ENCODE measurements at regions not wholly inside any gene's neighbourhood (a gene's known extent, or its start where the extent isn't known, plus 50 kb on each side); places are given as distances from the start of the nearest gene placed in this dataset.

- Histone ChIP-seq H2BK12ac (ENCODE audit: low read depth, low read length) (no peak overlapping the region), H3K4me2 (ENCODE audit: insufficient read depth in 1 of 2, low read depth in 2 of 2, low read length in 2 of 2) (no peak overlapping the region), H3K36me3 (ENCODE audit: control insufficient read depth in 2 of 4, insufficient read depth in 4 of 4, low read length in 3 of 4) (no peaks in the 10 kb centered on the region), H2BK120ac (replicated peaks; ENCODE audit: low read depth, low read length) (no peak overlapping the region), H3K79me2 (ENCODE audit: control insufficient read depth in 1 of 2, insufficient read depth in 2 of 2, low read length in 2 of 2) (no peaks in the 10 kb centered on the region), H4K8ac (ENCODE audit: extremely low read depth, insufficient read depth, low read length) (no peak overlapping the region), H2BK20ac (ENCODE audit: low read length) (no peak overlapping the region), H2AK5ac (ENCODE audit: low read depth, low read length) (no peak overlapping the region), H3K23me2 (ENCODE audit: low read depth, low read length) (no peaks in the 10 kb centered on the region), H2BK15ac (ENCODE audit: low read length) (no peak overlapping the region), H4K20me1 (replicated peaks in 1 of 2; ENCODE audit: control insufficient read depth in 1 of 2, insufficient read depth in 2 of 2, low read length in 2 of 2) (no peaks in the 10 kb centered on the region), H3K18ac (ENCODE audit: extremely low read depth, low read length) (no peak overlapping the region), H3K14ac (ENCODE audit: insufficient read length) (no peak overlapping the region), H3K23ac (ENCODE audit: insufficient read length) (no peak overlapping the region), H2BK5ac (ENCODE audit: low read depth, low read length) (no peak overlapping the region), H3K4me1 (replicated peaks in 1 of 4; ENCODE audit: control insufficient read depth in 3 of 4, insufficient read depth in 4 of 4, low read length in 3 of 4) (no peaks in the 10 kb centered on the region; a peak in 1 of 7 replicates), H3K4ac (replicated peaks; ENCODE audit: insufficient read length, low read depth, low read length) (no peak overlapping the region), H3K9ac (replicated peaks in 1 of 4; ENCODE audit: extremely low read depth in 1 of 4, low read depth in 3 of 4, low read length in 3 of 4) (no peak overlapping the region), H3K79me1 (ENCODE audit: low read depth, low read length) (no peaks in the 10 kb centered on the region), H3K56ac (replicated peaks; ENCODE audit: insufficient read length, low read depth, low read length) (no peak overlapping the region), H4K5ac (ENCODE audit: insufficient read length, low read depth, low read length) (no peak overlapping the region), H4K91ac (replicated peaks; ENCODE audit: insufficient read length, low read length) (no peak overlapping the region), H3K4me3 (ENCODE audit: extremely low read depth in 1 of 4, insufficient read depth in 2 of 4, low read depth in 3 of 4, low read length in 4 of 4) (no peak overlapping the region), H3K9me3 (ENCODE audit: insufficient read depth in 2 of 2, low read depth in 1 of 2, low read length in 1 of 2) (no peaks in the 10 kb centered on the region), H3K27me3 (replicated peaks in 1 of 4; ENCODE audit: control insufficient read depth in 3 of 4, extremely low read depth in 1 of 4, insufficient read depth in 3 of 4, low read length in 3 of 4) (no peaks in the 10 kb centered on the region), H3K27ac (ENCODE audit: low read depth, low read length) (no peak overlapping the region), H2AFZ (ENCODE audit: low read length) (no peak overlapping the region)
- DNase-seq (ENCODE audit: low read depth in 1 of 2, low spot score in 2 of 2) (no peak), FAIRE-seq (no peak)
- TF ChIP-seq GABPA (IDR thresholded peaks at IDR 0.05; ENCODE audit: borderline replicate concordance, insufficient read depth, low read length) (no peak), TEAD4 (IDR thresholded peaks at IDR 0.05; ENCODE audit: low read depth, low read length) (no peak), CHD1 (IDR thresholded peaks at IDR 0.05; ENCODE audit: low read depth, low read length) (no peak), SP4 (IDR thresholded peaks at IDR 0.05; ENCODE audit: low read length) (no peak), ZNF274 (IDR thresholded peaks at IDR 0.05; ENCODE audit: borderline replicate concordance, extremely low read depth, low read length) (no peak), FOSL1 (IDR thresholded peaks at IDR 0.05; ENCODE audit: insufficient read depth, low read depth, low read length) (no peak), SRF (IDR thresholded peaks at IDR 0.05; ENCODE audit: low read depth, low read length) (no peak), EP300 (IDR thresholded peaks at IDR 0.05; ENCODE audit: borderline replicate concordance in 1 of 2, low read depth in 2 of 2, low read length in 2 of 2) (no peak), SP2 (IDR thresholded peaks at IDR 0.05; ENCODE audit: low read length) (no peak)
- TF ChIP-seq, protein P1, sequence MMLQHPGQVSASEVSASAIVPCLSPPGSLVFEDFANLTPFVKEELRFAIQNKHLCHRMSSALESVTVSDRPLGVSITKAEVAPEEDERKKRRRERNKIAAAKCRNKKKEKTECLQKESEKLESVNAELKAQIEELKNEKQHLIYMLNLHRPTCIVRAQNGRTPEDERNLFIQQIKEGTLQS (IDR thresholded peaks at IDR 0.05; ENCODE audit: insufficient read depth, low read depth, low read length): no peak
- POLR2A ChIA-PET (ENCODE audit: partially characterized antibody): no interaction called here
- CTCF ChIA-PET (ENCODE audit: partially characterized antibody): interaction anchor here (0.7 to 1.2 kb wide), 2 partner anchors 96 to 246 kb away, joined by 3 read pairs; no protein-coding TSS in a partner anchor
- WGBS, 2 experiments (ENCODE audit: extremely low coverage in 1 of 2, insufficient coverage in 1 of 2, insufficient read length in 1 of 2, insufficient replicate concordance in 2 of 2, low coverage in 1 of 2, low lambda C conversion rate in 2 of 2, missing lambda C conversion rate in 1 of 2): 84% methylated on average over 8 of the region's 8 CpGs; no CpG with 5 or more reads in 1 of the 2 experiments
These were observed 189.4 kb upstream of the STEAP4 start for GRCh38 chr7:88495881-88496725.
